ENCODE measurements at regions not wholly inside any gene's neighbourhood (a gene's known extent, or its start where the extent isn't known, plus 50 kb on each side); places are given as distances from the start of the nearest gene placed in this dataset.

GRCh38 chr18:42414756-42415454 lies 459.9 kb downstream of the PIK3C3 start:
- TF ChIP-seq CTCF (conservative IDR thresholded peaks at IDR 0.05) (no peak), EZH2 (IDR thresholded peaks at IDR 0.05; ENCODE audit: low read depth) (no peak)
